ENCODE measurements at regions not wholly inside any gene's neighbourhood (a gene's known extent, or its start where the extent isn't known, plus 50 kb on each side); places are given as distances from the start of the nearest gene placed in this dataset.

GRCh38 chr7:47188653-47189315, 393.1 kb downstream of the TNS3 start:
- H3K27me3 ChIP-seq (ENCODE audit: control insufficient read depth, insufficient read depth, low read length), result no peaks in the 10 kb centered on the region
- no peak overlapping the region for H3K27ac ChIP-seq (ENCODE audit: low read depth in 2 of 2, low read length in 2 of 2)
- no peak overlapping the region for H3K4me3 ChIP-seq (ENCODE audit: low read length in 3 of 3)
- no peaks in the 10 kb centered on the region for H3K4me1 ChIP-seq (ENCODE audit: control insufficient read depth in 2 of 3, insufficient read depth in 2 of 3, low read depth in 1 of 3, low read length in 3 of 3)
- no peak for DNase-seq
- H3K36me3 ChIP-seq (ENCODE audit: control insufficient read depth in 2 of 3, insufficient read depth in 3 of 3, low read length in 3 of 3), result no peaks in the 10 kb centered on the region
- no peak for TF ChIP-seq CTCF (IDR thresholded peaks at IDR 0.05; ENCODE audit: borderline replicate concordance, extremely low read depth, insufficient read depth)
- intact Hi-C loops (cut with DNase I), result no loop called here
- H3K9ac ChIP-seq (ENCODE audit: low read length in 3 of 3), result no peak overlapping the region
- no peak for FAIRE-seq
- H3K9me3 ChIP-seq (ENCODE audit: control insufficient read depth in 2 of 3, insufficient read depth in 1 of 3, low read length in 3 of 3), result no peaks in the 10 kb centered on the region

DNA sequence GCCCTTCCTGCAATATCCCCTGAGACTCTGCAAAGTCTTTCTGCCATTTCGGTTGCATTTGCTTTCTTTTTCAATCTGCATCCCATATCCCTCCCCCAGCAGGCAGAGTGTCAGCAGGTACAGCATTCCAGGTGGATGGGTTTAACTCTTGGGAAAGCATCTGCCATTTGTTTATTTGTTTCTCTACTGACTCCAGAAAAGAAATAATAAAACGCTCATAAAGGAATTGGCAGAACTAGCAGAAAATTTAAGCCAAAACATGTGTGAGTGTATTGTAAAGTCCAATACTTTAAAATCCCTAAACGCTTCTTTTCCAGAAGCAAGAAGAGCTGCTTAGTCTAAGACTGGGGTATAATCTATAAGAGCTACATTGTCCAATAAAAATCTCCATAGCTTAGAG, 393.8 kb downstream of the TNS3 start:
- Histone ChIP-seq H3K9me3 (ENCODE audit: control insufficient read depth in 2 of 3, insufficient read depth in 1 of 3, low read length in 3 of 3) (no peaks in the 10 kb centered on the region), H3K4me3 (ENCODE audit: low read length in 3 of 3) (no peak overlapping the region), H3K36me3 (ENCODE audit: control insufficient read depth in 2 of 3, insufficient read depth in 3 of 3, low read length in 3 of 3) (no peaks in the 10 kb centered on the region), H3K27ac (ENCODE audit: low read depth in 2 of 2, low read length in 2 of 2) (no peak overlapping the region), H3K9ac (ENCODE audit: low read length in 3 of 3) (no peak overlapping the region), H3K27me3 (ENCODE audit: control insufficient read depth, insufficient read depth, low read length) (no peaks in the 10 kb centered on the region), H3K4me1 (ENCODE audit: control insufficient read depth in 2 of 3, insufficient read depth in 2 of 3, low read depth in 1 of 3, low read length in 3 of 3) (peaks cover 0 to 2% (median 0%) of the 10 kb centered on the region in 3 donors)
- DNase-seq, result no peak
- intact Hi-C loops (cut with DNase I), result no loop called here
- no peak for TF ChIP-seq CTCF (IDR thresholded peaks at IDR 0.05; ENCODE audit: borderline replicate concordance, extremely low read depth, insufficient read depth)
- no peak for FAIRE-seq

GRCh38 chr7:47186316-47186715, 395.6 kb downstream of the TNS3 start:
- Histone ChIP-seq H3K4me3 (ENCODE audit: low read length in 3 of 3) (no peak overlapping the region), H3K36me3 (ENCODE audit: control insufficient read depth in 2 of 3, insufficient read depth in 3 of 3, low read length in 3 of 3) (no peaks in the 10 kb centered on the region), H3K9me3 (ENCODE audit: control insufficient read depth in 2 of 3, insufficient read depth in 1 of 3, low read length in 3 of 3) (no peaks in the 10 kb centered on the region), H3K4me1 (ENCODE audit: control insufficient read depth in 2 of 3, insufficient read depth in 2 of 3, low read depth in 1 of 3, low read length in 3 of 3) (peaks cover 0 to 5% (median 0%) of the 10 kb centered on the region in 3 donors), H3K9ac (ENCODE audit: low read length in 3 of 3) (no peak overlapping the region), H3K27me3 (ENCODE audit: control insufficient read depth, insufficient read depth, low read length) (no peaks in the 10 kb centered on the region), H3K27ac (ENCODE audit: low read depth in 2 of 2, low read length in 2 of 2) (no peak overlapping the region)
- no peak for DNase-seq
- FAIRE-seq, result no peak
- no peak for TF ChIP-seq CTCF (IDR thresholded peaks at IDR 0.05; ENCODE audit: borderline replicate concordance, extremely low read depth, insufficient read depth)
- intact Hi-C loops (cut with DNase I), result no loop called here

DNA sequence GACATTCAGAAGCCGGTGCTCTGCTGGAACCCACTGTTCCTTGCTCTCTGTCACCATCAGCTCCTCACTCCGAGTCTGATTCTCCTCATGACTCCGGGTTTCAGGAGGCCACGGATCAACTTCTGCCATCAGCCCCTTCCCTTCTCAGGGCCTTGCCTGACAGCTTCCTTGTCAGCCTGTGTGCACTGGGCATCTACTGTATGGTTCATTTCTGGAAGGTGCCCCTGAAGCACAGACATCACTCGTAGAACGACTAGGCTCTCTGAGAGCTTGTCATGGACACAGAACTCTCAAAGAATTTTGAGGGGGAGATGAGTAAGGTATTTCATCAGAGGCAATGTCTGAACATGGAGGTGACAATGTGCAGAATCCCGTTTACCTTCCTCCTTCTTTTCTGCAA, 396.1 kb downstream of the TNS3 start:
- FAIRE-seq, result no peak
- intact Hi-C loops (cut with DNase I), result no loop called here
- Histone ChIP-seq H3K4me3 (ENCODE audit: low read length in 3 of 3) (no peak overlapping the region), H3K4me1 (ENCODE audit: control insufficient read depth in 2 of 3, insufficient read depth in 2 of 3, low read depth in 1 of 3, low read length in 3 of 3) (peaks cover 0 to 5% (median 0%) of the 10 kb centered on the region in 3 donors), H3K27me3 (ENCODE audit: control insufficient read depth, insufficient read depth, low read length) (no peaks in the 10 kb centered on the region), H3K36me3 (ENCODE audit: control insufficient read depth in 2 of 3, insufficient read depth in 3 of 3, low read length in 3 of 3) (no peaks in the 10 kb centered on the region), H3K9me3 (ENCODE audit: control insufficient read depth in 2 of 3, insufficient read depth in 1 of 3, low read length in 3 of 3) (no peaks in the 10 kb centered on the region), H3K27ac (ENCODE audit: low read depth in 2 of 2, low read length in 2 of 2) (no peak overlapping the region), H3K9ac (ENCODE audit: low read length in 3 of 3) (no peak overlapping the region)
- TF ChIP-seq CTCF (IDR thresholded peaks at IDR 0.05; ENCODE audit: borderline replicate concordance, extremely low read depth, insufficient read depth), result no peak
- no peak for DNase-seq
